Activated CD8-positive, alpha-beta T cell treated with anti-CD3 and anti-CD28 coated beads, Interleukin-2, amount 10 ng/mL, durations not matched to agents 7 days and 5 days (primary cell): ENCODE measurements at regions not wholly inside any gene's neighbourhood (a gene's known extent, or its start where the extent isn't known, plus 50 kb on each side); places are given as distances from the start of the nearest gene placed in this dataset.

Experiments
- ATAC-seq: fragments of 150-1000 bp; cut with Tn5 transposase; one replicate; pipeline ENCODE4 v1.10.0; 2021; ENCODE audit warnings: moderate library complexity
- CTCF ChIA-PET: fragments of 350-600 bp; sonication (Branson Sonifier 250); formaldehyde crosslinking; loops from one replicate; lab custom pipeline; 2021; ENCODE audit warnings: antibody characterized with exemption; lab: Charles Lee
- POLR2A ChIA-PET: fragments of 350-600 bp; sonication (Branson Sonifier 250); formaldehyde crosslinking; loops from one replicate; lab custom pipeline; 2021; ENCODE audit warnings: antibody characterized with exemption; lab: Charles Lee
- DNase-seq: peaks from one replicate; pipeline ENCODE4 v3.0.0-alpha.2; 2020
- H3K27ac Mint-ChIP-seq: one replicate; pipeline ENCODE4 v1.8.0; 2021; ENCODE audit warnings: mild to moderate bottlenecking, mixed read lengths
- H3K27me3 Mint-ChIP-seq: one replicate; pipeline ENCODE4 v1.8.0; 2021; ENCODE audit warnings: low read depth, mixed read lengths
- H3K36me3 Mint-ChIP-seq: one replicate; pipeline ENCODE4 v1.8.0; 2021; ENCODE audit warnings: low read depth, mixed read lengths
- H3K4me1 Mint-ChIP-seq: one replicate; pipeline ENCODE4 v1.8.0; 2021; ENCODE audit warnings: low read depth, mixed read lengths
- H3K4me3 Mint-ChIP-seq: one replicate; pipeline ENCODE4 v1.8.0; 2021; ENCODE audit warnings: mild to moderate bottlenecking, mixed read lengths
- H3K9me3 Mint-ChIP-seq: one replicate; pipeline ENCODE4 v1.8.0; 2022; ENCODE audit warnings: mixed read lengths; ENCODE audit not compliant: insufficient read depth

- Mint-ChIP-seq H3K9me3 (peaks cover 12% of the 10 kb centered on the region), H3K4me1 (no peaks in the 10 kb centered on the region), H3K36me3 (no peaks in the 10 kb centered on the region), H3K27me3 (no peaks in the 10 kb centered on the region), H3K4me3 (no peak overlapping the region), H3K27ac (no peak overlapping the region)
- ATAC-seq (no peak), DNase-seq (no peak)
- POLR2A ChIA-PET, result no interaction called here
- CTCF ChIA-PET, result no interaction called here
Measured at GRCh38 chr7:118734541-118734940, 510.0 kb downstream of the ANKRD7 start.

DNA sequence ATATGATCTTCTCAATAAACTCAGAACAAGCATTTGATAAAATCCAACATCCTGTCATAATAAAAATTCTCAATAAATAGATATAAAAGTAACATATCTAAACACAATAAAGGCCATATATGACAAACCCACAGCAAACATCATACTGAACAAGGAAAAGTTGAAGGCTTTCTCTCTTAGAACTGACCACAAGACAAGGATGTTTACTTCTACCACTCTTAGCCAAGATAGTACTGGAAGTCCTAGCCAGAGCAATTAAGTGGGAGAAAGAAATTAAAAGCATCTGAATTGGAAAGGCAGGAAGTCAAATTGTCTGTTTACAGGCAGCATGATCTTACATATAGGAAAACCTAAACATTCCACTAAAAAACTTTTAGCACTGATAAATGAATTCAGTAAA, 510.9 kb downstream of the ANKRD7 start:
- Mint-ChIP-seq H3K27ac (no peak overlapping the region), H3K9me3 (peaks cover 15% of the 10 kb centered on the region), H3K4me3 (no peak overlapping the region), H3K27me3 (no peaks in the 10 kb centered on the region), H3K4me1 (no peaks in the 10 kb centered on the region), H3K36me3 (no peaks in the 10 kb centered on the region)
- CTCF ChIA-PET, result no interaction called here
- DNase-seq, result no peak
- ATAC-seq, result no peak
- POLR2A ChIA-PET, result no interaction called here

DNA sequence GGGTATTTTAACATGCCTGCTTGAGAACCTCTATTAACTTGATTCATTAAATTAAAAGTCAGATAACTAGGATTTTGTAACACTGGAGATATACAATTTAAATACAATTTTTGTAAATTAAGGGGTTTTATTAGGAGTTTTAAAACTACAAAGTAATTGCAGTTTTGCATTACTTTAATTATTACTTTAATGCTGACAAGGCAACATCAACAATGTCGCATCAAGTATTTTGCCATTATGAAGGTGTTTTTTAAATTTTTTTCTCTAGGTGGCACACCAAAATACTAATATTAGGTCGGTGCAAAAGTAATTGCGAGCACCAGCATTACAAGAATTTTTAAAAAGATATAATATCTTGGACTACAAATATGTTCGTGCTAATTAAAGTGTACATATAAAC, 513.4 kb downstream of the ANKRD7 start:
- no peak for ATAC-seq
- H3K36me3 Mint-ChIP-seq, result no peaks in the 10 kb centered on the region
- ChIA-PET POLR2A (no interaction called here), CTCF (no interaction called here)
- H3K27me3 Mint-ChIP-seq, result no peaks in the 10 kb centered on the region
- H3K4me1 Mint-ChIP-seq, result no peaks in the 10 kb centered on the region
- DNase-seq, result no peak
- H3K4me3 Mint-ChIP-seq, result no peak overlapping the region
- H3K9me3 Mint-ChIP-seq, result peaks cover 15% of the 10 kb centered on the region
- H3K27ac Mint-ChIP-seq, result no peak overlapping the region

DNA sequence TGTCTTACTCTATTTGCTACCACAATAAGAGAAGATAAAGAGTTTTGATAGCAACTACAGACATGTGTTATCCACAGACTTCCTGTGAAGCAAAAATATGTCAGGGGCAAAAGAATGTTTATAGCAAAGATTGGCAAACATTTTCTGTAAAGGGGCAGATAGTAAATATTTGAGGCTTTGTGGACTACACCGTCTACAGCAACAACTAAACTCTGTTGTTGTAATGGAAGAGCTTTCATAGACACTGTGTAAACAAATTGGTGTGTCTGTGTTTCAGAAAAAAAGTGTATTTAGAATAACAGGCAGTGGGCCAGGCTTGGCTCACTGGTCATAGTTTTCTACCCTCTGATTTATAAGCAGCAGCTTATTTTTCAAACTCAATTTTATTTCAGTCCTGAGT, 521.4 kb downstream of the ANKRD7 start:
- Mint-ChIP-seq H3K4me3 (no peak overlapping the region), H3K36me3 (no peaks in the 10 kb centered on the region), H3K27ac (no peak overlapping the region), H3K9me3 (no peaks in the 10 kb centered on the region), H3K27me3 (no peaks in the 10 kb centered on the region), H3K4me1 (no peaks in the 10 kb centered on the region)
- DNase-seq (no peak), ATAC-seq (no peak)
- ChIA-PET POLR2A (no interaction called here), CTCF (no interaction called here)

DNA sequence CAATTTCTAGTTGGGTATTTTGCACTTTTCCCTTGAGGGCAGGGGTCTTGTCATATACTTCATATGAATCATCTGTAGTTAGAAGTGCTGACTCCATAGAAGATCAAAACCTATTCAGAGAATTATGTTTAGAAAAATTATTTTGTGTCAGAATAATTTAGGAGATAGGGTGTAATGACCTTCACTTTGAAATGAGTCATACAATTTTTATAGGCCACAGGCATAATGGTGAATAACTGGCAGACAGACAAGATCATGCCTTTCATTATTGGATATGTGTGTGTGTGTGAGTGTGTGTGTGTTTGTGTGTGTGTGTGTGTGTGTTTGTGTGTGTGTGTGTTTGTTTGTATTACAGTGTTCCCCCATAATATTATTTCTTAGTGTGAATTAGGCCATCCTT, 523.0 kb downstream of the ANKRD7 start:
- Mint-ChIP-seq H3K36me3 (no peaks in the 10 kb centered on the region), H3K27ac (no peak overlapping the region), H3K27me3 (no peaks in the 10 kb centered on the region), H3K4me1 (no peaks in the 10 kb centered on the region), H3K9me3 (no peaks in the 10 kb centered on the region), H3K4me3 (no peak overlapping the region)
- DNase-seq, result no peak
- ChIA-PET CTCF (no interaction called here), POLR2A (no interaction called here)
- no peak for ATAC-seq

DNA sequence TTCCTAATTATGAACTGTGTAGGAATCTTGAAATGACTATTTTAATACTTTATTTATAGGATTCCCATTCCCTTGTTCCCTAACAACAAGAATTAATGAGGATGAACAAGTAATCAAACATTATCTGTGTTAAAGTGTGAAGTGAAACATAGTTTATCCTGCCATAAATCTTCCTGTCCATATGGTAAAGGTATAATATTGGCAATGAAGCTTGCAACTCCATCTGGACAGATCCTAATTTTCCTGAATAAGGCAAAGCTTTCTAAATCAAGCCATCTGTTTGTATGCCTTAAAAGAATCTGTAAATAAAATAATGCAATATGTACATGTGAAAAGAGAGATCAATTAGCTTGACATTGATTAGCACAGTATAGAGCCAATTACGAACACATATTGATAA, 529.0 kb downstream of the ANKRD7 start:
- Mint-ChIP-seq H3K9me3 (no peaks in the 10 kb centered on the region), H3K4me3 (no peak overlapping the region), H3K27ac (no peak overlapping the region), H3K27me3 (no peaks in the 10 kb centered on the region), H3K36me3 (no peaks in the 10 kb centered on the region), H3K4me1 (no peaks in the 10 kb centered on the region)
- ATAC-seq, result no peak
- no peak for DNase-seq
- POLR2A ChIA-PET, result no interaction called here
- CTCF ChIA-PET, result no interaction called here

- no peak for ATAC-seq
- no peak for DNase-seq
- Mint-ChIP-seq H3K9me3 (no peaks in the 10 kb centered on the region), H3K4me1 (no peaks in the 10 kb centered on the region), H3K4me3 (no peak overlapping the region), H3K36me3 (no peaks in the 10 kb centered on the region), H3K27me3 (no peaks in the 10 kb centered on the region), H3K27ac (no peak overlapping the region)
- POLR2A ChIA-PET, result no interaction called here
- CTCF ChIA-PET, result no interaction called here
Measured at GRCh38 chr7:118754608-118755007, 530.1 kb downstream of the ANKRD7 start.

- H3K27ac Mint-ChIP-seq, result no peak overlapping the region
- H3K9me3 Mint-ChIP-seq, result no peaks in the 10 kb centered on the region
- CTCF ChIA-PET, result no interaction called here
- H3K4me3 Mint-ChIP-seq, result no peak overlapping the region
- H3K4me1 Mint-ChIP-seq, result no peaks in the 10 kb centered on the region
- H3K27me3 Mint-ChIP-seq, result no peaks in the 10 kb centered on the region
- POLR2A ChIA-PET, result no interaction called here
- DNase-seq (no peak), ATAC-seq (no peak)
- no peaks in the 10 kb centered on the region for H3K36me3 Mint-ChIP-seq
Measured at GRCh38 chr7:118755067-118755625, 530.6 kb downstream of the ANKRD7 start.

GRCh38 chr7:118757066-118757465, 532.6 kb downstream of the ANKRD7 start:
- ATAC-seq, result no peak
- H3K27ac Mint-ChIP-seq, result no peak overlapping the region
- ChIA-PET CTCF (interaction anchor here (0.6 kb wide), 1 partner anchor 10 kb away, joined by 3 read pairs; no protein-coding TSS in a partner anchor), POLR2A (no interaction called here)
- DNase-seq, result no peak
- no peaks in the 10 kb centered on the region for H3K27me3 Mint-ChIP-seq
- no peaks in the 10 kb centered on the region for H3K36me3 Mint-ChIP-seq
- no peaks in the 10 kb centered on the region for H3K4me1 Mint-ChIP-seq
- no peaks in the 10 kb centered on the region for H3K9me3 Mint-ChIP-seq
- H3K4me3 Mint-ChIP-seq, result no peak overlapping the region

- Mint-ChIP-seq H3K27me3 (no peaks in the 10 kb centered on the region), H3K27ac (no peak overlapping the region), H3K36me3 (no peaks in the 10 kb centered on the region), H3K9me3 (peaks cover 6% of the 10 kb centered on the region), H3K4me1 (no peaks in the 10 kb centered on the region), H3K4me3 (no peak overlapping the region)
- ChIA-PET POLR2A (no interaction called here), CTCF (no interaction called here)
- ATAC-seq, result no peak
- DNase-seq, result no peak
Measured at GRCh38 chr7:118758582-118758981, 534.1 kb downstream of the ANKRD7 start.

- H3K36me3 Mint-ChIP-seq, result no peaks in the 10 kb centered on the region
- no peak overlapping the region for H3K4me3 Mint-ChIP-seq
- H3K27me3 Mint-ChIP-seq, result no peaks in the 10 kb centered on the region
- no peaks in the 10 kb centered on the region for H3K4me1 Mint-ChIP-seq
- ChIA-PET CTCF (no interaction called here), POLR2A (no interaction called here)
- no peak overlapping the region for H3K27ac Mint-ChIP-seq
- no peak for DNase-seq
- peaks cover 6% of the 10 kb centered on the region for H3K9me3 Mint-ChIP-seq
- ATAC-seq, result no peak
Measured at GRCh38 chr7:118759921-118760320, 535.4 kb downstream of the ANKRD7 start.

DNA sequence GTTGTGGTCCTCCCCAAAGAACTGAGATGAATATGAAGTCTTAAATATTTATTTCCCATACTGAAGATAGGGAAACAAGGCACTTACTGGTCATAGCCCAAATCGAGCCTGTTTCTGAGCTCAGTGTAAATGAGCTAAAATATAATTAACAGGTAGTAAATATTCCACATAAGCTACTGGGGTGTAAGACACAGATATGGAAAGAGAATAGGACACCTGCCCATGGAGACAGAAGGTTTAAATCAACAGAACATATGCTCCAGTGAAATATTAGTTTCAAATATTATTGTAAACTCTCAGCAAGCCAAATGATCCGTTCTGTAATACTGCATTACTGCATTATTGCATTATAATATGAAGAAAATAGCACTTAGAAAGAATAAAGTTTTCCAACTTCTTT, 537.9 kb downstream of the ANKRD7 start:
- POLR2A ChIA-PET, result no interaction called here
- Mint-ChIP-seq H3K4me3 (no peak overlapping the region), H3K9me3 (peaks cover 6% of the 10 kb centered on the region)

DNA sequence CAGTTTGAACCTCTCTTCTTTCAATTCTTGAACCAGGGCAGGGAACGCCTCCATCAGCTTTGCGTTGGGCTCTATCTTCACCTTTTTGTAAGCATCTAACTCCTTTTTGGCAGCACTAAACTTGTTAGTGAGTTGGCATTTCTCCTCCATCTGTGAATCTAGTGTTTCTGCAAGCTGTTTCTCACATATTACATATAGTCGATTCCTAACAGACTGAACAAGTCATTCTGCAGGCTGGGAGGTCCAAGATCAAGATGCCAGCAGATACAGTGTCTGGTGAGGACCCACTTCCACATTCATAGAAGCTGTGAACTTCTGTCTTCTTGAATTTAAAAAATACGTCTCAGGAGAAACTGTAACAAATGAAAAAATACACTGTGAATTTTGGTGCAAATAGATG, 539.7 kb downstream of the ANKRD7 start:
- no peaks in the 10 kb centered on the region for H3K36me3 Mint-ChIP-seq
- H3K4me1 Mint-ChIP-seq, result no peaks in the 10 kb centered on the region
- ChIA-PET POLR2A (no interaction called here), CTCF (no interaction called here)
- no peak overlapping the region for H3K4me3 Mint-ChIP-seq
- no peak for ATAC-seq
- DNase-seq, result no peak
- H3K9me3 Mint-ChIP-seq, result peaks cover 6% of the 10 kb centered on the region
- H3K27me3 Mint-ChIP-seq, result no peaks in the 10 kb centered on the region
- H3K27ac Mint-ChIP-seq, result no peak overlapping the region

More for the DNA sequence above, 537.9 kb downstream of the ANKRD7 start:
- Mint-ChIP-seq H3K27ac (no peak overlapping the region), H3K27me3 (no peaks in the 10 kb centered on the region), H3K4me1 (no peaks in the 10 kb centered on the region), H3K36me3 (no peaks in the 10 kb centered on the region)
- ATAC-seq (no peak), DNase-seq (no peak)
- CTCF ChIA-PET, result no interaction called here
